ENCODE measurements at regions not wholly inside any gene's neighbourhood (a gene's known extent, or its start where the extent isn't known, plus 50 kb on each side); places are given as distances from the start of the nearest gene placed in this dataset.

- peaks cover 0 to 20% (median 3%) of the 10 kb centered on the region in 4 donors for H3K4me1 ChIP-seq
- TF ChIP-seq POLR2A (IDR thresholded peaks at IDR 0.05) (no peak), CTCF (IDR thresholded peaks at IDR 0.05) (no peak), EP300 (IDR thresholded peaks at IDR 0.05; ENCODE audit: low read depth) (no peak), POLR2AphosphoS5 (IDR thresholded peaks at IDR 0.05) (no peak)
- no peak for DNase-seq
- no peak overlapping the region for H3K27ac ChIP-seq
- no peaks in the 10 kb centered on the region for H3K9me3 ChIP-seq
- no peaks in the 10 kb centered on the region for H3K27me3 ChIP-seq
- no peak overlapping the region for H3K4me3 ChIP-seq
- intact Hi-C loops (cut with DNase I; ENCODE audit: low total_unique reads): no loop called here
- WGBS, 2 donors (ENCODE audit: low coverage in 1 of 2): 60 to 78% methylated on average over 1 to 3 of the region's 3 CpGs
- in situ Hi-C loops (cut with MboI; ENCODE audit: low pct_ligation_motif_present in 1 of 4, low pct_unique_long_range_greater_than_20kb in 1 of 4, low sequenced_read_pairs in 3 of 4): no loop called here
- H3K36me3 ChIP-seq: no peaks in the 10 kb centered on the region
These were observed 319.5 kb upstream of the USP24 start for GRCh38 chr1:55534565-55535121.

GRCh38 chr1:55531644-55532043 is 316.5 kb upstream of the USP24 start:
- in situ Hi-C loops (cut with MboI; ENCODE audit: low pct_ligation_motif_present in 1 of 4, low pct_unique_long_range_greater_than_20kb in 1 of 4, low sequenced_read_pairs in 3 of 4): no loop called here

GRCh38 chr1:55530749-55531478 is 315.8 kb upstream of the USP24 start:
- Histone ChIP-seq H3K27ac (no peak overlapping the region), H3K27me3 (no peaks in the 10 kb centered on the region), H3K4me3 (no peak overlapping the region), H3K36me3 (no peaks in the 10 kb centered on the region), H3K4me1 (peaks cover 0 to 28% (median 2%) of the 10 kb centered on the region in 4 donors), H3K9me3 (no peaks in the 10 kb centered on the region)
- TF ChIP-seq POLR2A (IDR thresholded peaks at IDR 0.05) (no peak), CTCF (IDR thresholded peaks at IDR 0.05) (no peak), EP300 (IDR thresholded peaks at IDR 0.05; ENCODE audit: low read depth) (no peak), POLR2AphosphoS5 (IDR thresholded peaks at IDR 0.05) (no peak)
- WGBS, 2 donors (ENCODE audit: low coverage in 1 of 2): 74 to 79% methylated on average over 3 of the region's 3 CpGs
- intact Hi-C loops (cut with DNase I; ENCODE audit: low total_unique reads): no loop called here
- in situ Hi-C loops (cut with MboI; ENCODE audit: low pct_ligation_motif_present in 1 of 4, low pct_unique_long_range_greater_than_20kb in 1 of 4, low sequenced_read_pairs in 3 of 4): no loop called here
- no peak for DNase-seq

More at GRCh38 chr1:55531644-55532043, 316.5 kb upstream of the USP24 start:
- TF ChIP-seq CTCF (IDR thresholded peaks at IDR 0.05) (no peak), POLR2AphosphoS5 (IDR thresholded peaks at IDR 0.05) (no peak), POLR2A (IDR thresholded peaks at IDR 0.05) (no peak), EP300 (IDR thresholded peaks at IDR 0.05; ENCODE audit: low read depth) (no peak)
- intact Hi-C loops (cut with DNase I; ENCODE audit: low total_unique reads): no loop called here
- DNase-seq: no peak
- Histone ChIP-seq H3K27ac (no peak overlapping the region), H3K4me3 (no peak overlapping the region), H3K27me3 (no peaks in the 10 kb centered on the region), H3K36me3 (no peaks in the 10 kb centered on the region), H3K4me1 (peaks cover 0 to 33% (median 5%) of the 10 kb centered on the region in 4 donors), H3K9me3 (no peaks in the 10 kb centered on the region)

- Histone ChIP-seq H3K36me3 (no peaks in the 10 kb centered on the region), H3K27me3 (no peaks in the 10 kb centered on the region), H3K4me3 (no peak overlapping the region), H3K27ac (no peak overlapping the region), H3K9me3 (no peaks in the 10 kb centered on the region), H3K4me1 (peaks cover 0 to 36% (median 3%) of the 10 kb centered on the region in 4 donors)
- WGBS, 2 donors (ENCODE audit: low coverage in 1 of 2): 85 to 90% methylated on average over 3 to 4 of the region's 4 CpGs
- intact Hi-C loops (cut with DNase I; ENCODE audit: low total_unique reads): no loop called here
- in situ Hi-C loops (cut with MboI; ENCODE audit: low pct_ligation_motif_present in 1 of 4, low pct_unique_long_range_greater_than_20kb in 1 of 4, low sequenced_read_pairs in 3 of 4): no loop called here
- TF ChIP-seq POLR2AphosphoS5 (IDR thresholded peaks at IDR 0.05) (no peak), CTCF (IDR thresholded peaks at IDR 0.05) (no peak), POLR2A (IDR thresholded peaks at IDR 0.05) (no peak), EP300 (IDR thresholded peaks at IDR 0.05; ENCODE audit: low read depth) (no peak)
- DNase-seq: no peak
These were observed 313.9 kb upstream of the USP24 start for GRCh38 chr1:55529017-55529416.
